Activated CD8-positive, alpha-beta T cell treated with anti-CD3 and anti-CD28 coated beads, Interleukin-2, amount 10 ng/mL, durations not matched to agents 7 days and 5 days (primary cell): ENCODE measurements at regions not wholly inside any gene's neighbourhood (a gene's known extent, or its start where the extent isn't known, plus 50 kb on each side); places are given as distances from the start of the nearest gene placed in this dataset.

Experiments used
- ATAC-seq: fragments of 150-1000 bp; cut with Tn5 transposase; one replicate; pipeline ENCODE4 v1.10.0; 2021; ENCODE audit warnings: moderate library complexity
- CTCF ChIA-PET: fragments of 350-600 bp; sonication (Branson Sonifier 250); formaldehyde crosslinking; loops from one replicate; lab custom pipeline; 2021; ENCODE audit warnings: antibody characterized with exemption; lab: Charles Lee
- POLR2A ChIA-PET: fragments of 350-600 bp; sonication (Branson Sonifier 250); formaldehyde crosslinking; loops from one replicate; lab custom pipeline; 2021; ENCODE audit warnings: antibody characterized with exemption; lab: Charles Lee
- DNase-seq: peaks from one replicate; pipeline ENCODE4 v3.0.0-alpha.2; 2020
- H3K27ac Mint-ChIP-seq: one replicate; pipeline ENCODE4 v1.8.0; 2021; ENCODE audit warnings: mild to moderate bottlenecking, mixed read lengths
- H3K27me3 Mint-ChIP-seq: one replicate; pipeline ENCODE4 v1.8.0; 2021; ENCODE audit warnings: low read depth, mixed read lengths
- H3K36me3 Mint-ChIP-seq: one replicate; pipeline ENCODE4 v1.8.0; 2021; ENCODE audit warnings: low read depth, mixed read lengths
- H3K4me1 Mint-ChIP-seq: one replicate; pipeline ENCODE4 v1.8.0; 2021; ENCODE audit warnings: low read depth, mixed read lengths
- H3K4me3 Mint-ChIP-seq: one replicate; pipeline ENCODE4 v1.8.0; 2021; ENCODE audit warnings: mild to moderate bottlenecking, mixed read lengths
- H3K9me3 Mint-ChIP-seq: one replicate; pipeline ENCODE4 v1.8.0; 2022; ENCODE audit warnings: mixed read lengths; ENCODE audit not compliant: insufficient read depth

GRCh38 chr2:190123956-190124355 is 61.4 kb upstream of the MSTN start:
- Mint-ChIP-seq H3K4me1 (peaks cover 2% of the 10 kb centered on the region), H3K27ac (no peak overlapping the region), H3K36me3 (no peaks in the 10 kb centered on the region), H3K4me3 (no peak overlapping the region), H3K27me3 (no peaks in the 10 kb centered on the region), H3K9me3 (no peaks in the 10 kb centered on the region)
- CTCF ChIA-PET = no interaction called here
- POLR2A ChIA-PET = no interaction called here
- DNase-seq = no peak
- ATAC-seq = no peak

- ChIA-PET CTCF (interaction anchor here (1.0 to 1.3 kb wide), 2 partner anchors 16 to 23 kb away, joined by 3 to 4 read pairs; no protein-coding TSS in a partner anchor), POLR2A (no interaction called here)
- DNase-seq = no peak
- no peak for ATAC-seq
- no peak overlapping the region for H3K27ac Mint-ChIP-seq
- H3K4me1 Mint-ChIP-seq = peaks cover 2% of the 10 kb centered on the region
- no peaks in the 10 kb centered on the region for H3K27me3 Mint-ChIP-seq
- H3K9me3 Mint-ChIP-seq = no peaks in the 10 kb centered on the region
- H3K36me3 Mint-ChIP-seq = no peaks in the 10 kb centered on the region
- no peak overlapping the region for H3K4me3 Mint-ChIP-seq
Observed at GRCh38 chr2:190121971-190122370, 59.4 kb upstream of the MSTN start.

GRCh38 chr2:190121305-190121704 is 58.8 kb upstream of the MSTN start:
- Mint-ChIP-seq H3K27ac (no peak overlapping the region), H3K4me1 (peaks cover 2% of the 10 kb centered on the region), H3K36me3 (no peaks in the 10 kb centered on the region), H3K4me3 (no peak overlapping the region), H3K27me3 (no peaks in the 10 kb centered on the region), H3K9me3 (no peaks in the 10 kb centered on the region)
- no peak for DNase-seq
- ATAC-seq = no peak
- CTCF ChIA-PET = interaction anchor here (1.0 to 1.3 kb wide), 2 partner anchors 16 to 22 kb away, joined by 3 to 4 read pairs; no protein-coding TSS in a partner anchor
- POLR2A ChIA-PET = no interaction called here

- H3K4me3 Mint-ChIP-seq = no peak overlapping the region
- ChIA-PET POLR2A (no interaction called here), CTCF (interaction anchor here (0.6 kb wide), 1 partner anchor 62 kb away, joined by 3 read pairs; no protein-coding TSS in a partner anchor)
- H3K36me3 Mint-ChIP-seq = no peaks in the 10 kb centered on the region
- no peak for ATAC-seq
- no peaks in the 10 kb centered on the region for H3K27me3 Mint-ChIP-seq
- no peak overlapping the region for H3K27ac Mint-ChIP-seq
- H3K9me3 Mint-ChIP-seq = no peaks in the 10 kb centered on the region
- no peak for DNase-seq
- H3K4me1 Mint-ChIP-seq = peaks cover 2% of the 10 kb centered on the region
Observed at GRCh38 chr2:190119923-190120590, 57.5 kb upstream of the MSTN start.

GRCh38 chr2:190119257-190119656 is 56.7 kb upstream of the MSTN start:
- ATAC-seq = peak; percentile 57
- DNase-seq = peak; percentile 35
- Mint-ChIP-seq H3K4me1 (peaks cover 2% of the 10 kb centered on the region), H3K27me3 (no peaks in the 10 kb centered on the region), H3K27ac (no peak overlapping the region), H3K9me3 (no peaks in the 10 kb centered on the region), H3K36me3 (no peaks in the 10 kb centered on the region), H3K4me3 (peak overlapping the region; percentile 16)
- ChIA-PET POLR2A (no interaction called here), CTCF (no interaction called here)

GRCh38 chr2:190117305-190117704 is 54.8 kb upstream of the MSTN start:
- no peaks in the 10 kb centered on the region for H3K36me3 Mint-ChIP-seq

GRCh38 chr2:190113000-190113399 is 50.5 kb upstream of the MSTN start:
- H3K4me3 Mint-ChIP-seq = no peak overlapping the region
- no peaks in the 10 kb centered on the region for H3K4me1 Mint-ChIP-seq
- POLR2A ChIA-PET = no interaction called here
- H3K27me3 Mint-ChIP-seq = peaks cover 2% of the 10 kb centered on the region
- no peak for DNase-seq
- H3K27ac Mint-ChIP-seq = no peak overlapping the region
- no peaks in the 10 kb centered on the region for H3K9me3 Mint-ChIP-seq
- no peak for ATAC-seq
- CTCF ChIA-PET = no interaction called here
- H3K36me3 Mint-ChIP-seq = no peaks in the 10 kb centered on the region

More at GRCh38 chr2:190117305-190117704, 54.8 kb upstream of the MSTN start:
- no peak overlapping the region for H3K4me3 Mint-ChIP-seq
- CTCF ChIA-PET = no interaction called here
- H3K9me3 Mint-ChIP-seq = no peaks in the 10 kb centered on the region
- no peak overlapping the region for H3K27ac Mint-ChIP-seq
- POLR2A ChIA-PET = no interaction called here
- peaks cover 2% of the 10 kb centered on the region for H3K4me1 Mint-ChIP-seq
- ATAC-seq (no peak), DNase-seq (no peak)
- H3K27me3 Mint-ChIP-seq = no peaks in the 10 kb centered on the region
